K562 (cell line): ENCODE measurements at regions not wholly inside any gene's neighbourhood (a gene's known extent, or its start where the extent isn't known, plus 50 kb on each side); places are given as distances from the start of the nearest gene placed in this dataset.

Experiments used
- CTCF ChIP-seq, 3 experiments: IDR thresholded peaks in 2 of 3; conservative IDR thresholded peaks in 1 of 3; 2 replicates each; pipeline ENCODE4 v1.5.1; 2011 to 2012; ENCODE audit warnings: low read length in 3 of 3, mild to moderate bottlenecking in 3 of 3, control low read depth in 2 of 3, improper control_type of control experiment in 1 of 3, inconsistent platforms in 1 of 3, low read depth in 1 of 3, mixed read lengths in 1 of 3, moderate library complexity in 1 of 3; ENCODE audit not compliant: insufficient read depth in 2 of 3
- MXI1 ChIP-seq: IDR thresholded peaks from 2 replicates; pipeline ENCODE4 v1.6.1; 2011; ENCODE audit warnings: low read depth, mild to moderate bottlenecking, improper control_type of control experiment, low read length
- NKRF ChIP-seq: fragments of 450-650 bp; IDR thresholded peaks from 2 replicates; pipeline ENCODE4 v1.6.1; 2016; ENCODE audit warnings: borderline replicate concordance
- ZFP91 ChIP-seq: sonication (generic); formaldehyde crosslinking; IDR thresholded peaks from 2 replicates; pipeline ENCODE4 v1.8.0; 2022; ENCODE audit warnings: mild to moderate bottlenecking, missing genetic modification reagents

- no peak for TF ChIP-seq NKRF
- no peak for TF ChIP-seq ZFP91 (CRISPR knock-in tag)
- no peak for TF ChIP-seq CTCF (IDR thresholded peaks at IDR 0.05 in 2 of 3, conservative IDR thresholded peaks at IDR 0.05 in 1 of 3; ENCODE audit: insufficient read depth in 2 of 3, low read depth in 1 of 3, low read length in 3 of 3)
- no peak for TF ChIP-seq MXI1
Measured at GRCh38 chr4:100582146-100582545, 64.3 kb upstream of the EMCN start.
